Hematopoietic multipotent progenitor cell treated with erythropoietin and hydrocortisone succinate and interleukin-3 and kit ligand, for 6 days (in vitro differentiated cells): ENCODE measurements at regions not wholly inside any gene's neighbourhood (a gene's known extent, or its start where the extent isn't known, plus 50 kb on each side); places are given as distances from the start of the nearest gene placed in this dataset.
"Not testable (repeated sequence)": the region's sequence is repeated elsewhere in the genome, so short reads cannot be mapped to it uniquely, and the experiment has no call there.

Source experiments
- DNase-seq: peaks from one replicate; pipeline ENCODE4 v3.0.0-alpha.2; 2015

DNA sequence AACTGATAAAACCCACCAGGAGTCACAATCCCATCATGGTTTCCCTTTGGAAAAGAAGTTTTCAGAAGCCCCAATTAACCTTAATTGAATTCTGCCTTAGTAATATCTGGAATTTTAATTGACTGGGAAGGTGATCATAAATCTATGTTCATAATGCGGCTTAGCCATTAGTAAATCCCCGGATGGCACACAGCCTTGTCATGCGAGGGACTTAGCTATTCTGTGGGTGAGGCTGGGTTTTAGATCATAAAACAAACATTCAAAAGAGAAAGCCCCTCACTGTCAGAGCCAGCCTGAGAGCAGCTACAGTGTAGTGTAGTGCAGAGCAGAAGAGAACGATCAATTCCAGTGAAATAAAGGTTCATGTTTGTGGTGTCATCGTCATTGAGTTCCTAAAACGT is 124.0 kb upstream of the NOCT start:
- DNase-seq = no peak

GRCh38 chr4:138890891-138891570 is 124.5 kb upstream of the NOCT start:
- no peak for DNase-seq

GRCh38 chr4:138889216-138889615 is 126.4 kb upstream of the NOCT start:
- DNase-seq = no peak

GRCh38 chr4:138887741-138888140 is 127.8 kb upstream of the NOCT start:
- DNase-seq = no peak

DNA sequence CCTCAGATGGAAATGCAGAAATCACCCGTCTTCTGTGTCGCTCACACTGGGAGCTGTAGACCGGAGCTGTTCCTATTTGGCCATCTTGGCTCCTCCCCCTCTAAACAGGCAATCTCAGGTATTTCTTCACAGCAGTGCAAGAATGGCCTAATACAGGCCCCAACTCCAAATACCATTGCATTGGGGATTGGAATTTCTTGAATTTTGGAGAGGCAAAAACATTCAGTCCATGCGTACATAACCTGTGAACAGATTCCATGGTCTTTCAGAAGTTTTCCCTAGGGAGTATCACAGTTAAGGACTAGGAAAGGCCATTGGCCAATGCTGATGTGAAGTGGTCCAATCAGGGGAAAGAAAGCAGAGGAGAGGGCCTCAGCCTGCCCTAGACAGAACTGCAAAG is 128.2 kb upstream of the NOCT start:
- no peak for DNase-seq

GRCh38 chr4:138879757-138880156 is 135.8 kb upstream of the NOCT start:
- no peak for DNase-seq

- DNase-seq = no peak
Observed at GRCh38 chr4:138875891-138876608, 139.5 kb upstream of the NOCT start.

- no peak for DNase-seq
Observed at GRCh38 chr4:138871555-138871875, 144.1 kb upstream of the NOCT start.

DNA sequence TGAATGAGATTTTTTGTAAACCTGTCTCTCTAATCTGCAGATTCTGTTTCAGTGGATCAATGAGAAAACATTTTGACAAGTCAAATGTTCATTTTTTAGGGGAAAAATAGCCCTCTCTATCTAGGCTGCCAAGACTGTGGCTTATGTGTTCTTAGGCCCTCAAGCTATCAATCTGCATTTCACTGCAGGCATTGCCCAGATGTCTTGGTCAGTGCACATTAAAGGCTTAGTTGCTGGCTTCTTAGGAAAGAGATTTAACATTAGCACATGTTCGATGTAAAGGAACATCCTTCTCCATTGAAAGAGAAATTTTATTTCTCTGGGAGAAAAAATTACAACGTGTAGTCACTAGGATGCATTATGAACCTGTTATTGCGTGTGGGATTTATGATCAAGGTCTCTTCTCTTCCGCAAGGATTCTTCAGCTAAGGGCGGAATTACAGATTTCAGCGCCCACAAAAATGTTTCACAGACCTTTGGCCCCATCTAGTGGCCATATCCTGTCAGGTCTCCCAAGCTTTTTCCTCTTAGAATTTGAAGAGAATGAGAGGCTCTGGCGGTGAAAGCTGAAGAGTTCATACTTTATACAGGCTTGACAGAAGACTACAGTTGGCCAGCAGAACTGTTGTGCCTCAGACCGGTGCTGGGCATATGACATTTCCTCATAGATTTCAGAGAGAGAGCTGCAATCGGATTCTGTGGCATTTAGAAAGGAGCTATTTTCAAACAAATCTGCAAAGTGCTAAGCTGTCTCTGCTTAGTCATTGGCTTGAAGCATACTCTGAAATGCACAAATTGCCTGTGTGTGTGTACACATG is 144.6 kb upstream of the NOCT start:
- peak; percentile 82 for DNase-seq

DNA sequence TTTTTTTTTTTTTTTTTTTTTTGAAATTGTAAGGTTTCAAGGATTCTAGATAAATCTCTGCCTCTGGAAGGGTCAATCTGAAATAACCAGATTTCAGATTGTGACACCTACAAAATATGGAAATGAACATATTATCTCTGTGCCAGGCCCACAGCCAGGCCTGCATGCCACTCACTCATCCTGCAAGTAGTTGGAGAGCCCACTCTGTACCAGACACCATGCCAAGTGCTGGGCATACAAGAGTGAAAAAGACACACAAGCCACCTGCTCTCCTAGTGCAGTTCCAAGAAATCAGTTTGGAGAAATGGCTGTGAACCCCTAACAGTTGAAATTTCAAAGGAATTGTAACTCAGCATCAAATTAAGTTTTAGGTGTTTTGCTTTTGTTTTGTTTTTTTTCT is 145.9 kb upstream of the NOCT start:
- DNase-seq = no peak

DNA sequence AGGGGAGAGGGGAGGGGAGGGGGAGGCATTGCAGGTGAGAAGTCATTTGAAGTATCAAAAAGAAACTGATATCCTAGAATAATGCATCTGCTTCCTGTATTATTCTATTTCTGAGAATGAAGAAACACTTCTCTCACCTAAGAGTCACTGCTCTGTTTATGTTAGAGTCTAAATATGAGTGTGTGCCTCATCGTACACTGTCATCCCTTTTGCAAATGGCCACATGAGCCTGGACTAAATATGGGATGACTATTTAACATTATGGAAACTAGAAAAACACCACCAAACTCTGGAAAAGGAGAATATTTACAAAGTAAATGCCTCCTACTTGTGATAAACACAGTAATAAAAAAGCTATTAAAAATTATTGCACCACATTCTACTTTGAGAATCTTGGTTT is 146.4 kb upstream of the NOCT start:
- no peak for DNase-seq

GRCh38 chr4:138868562-138868961 is 147.0 kb upstream of the NOCT start:
- DNase-seq = no peak

DNA sequence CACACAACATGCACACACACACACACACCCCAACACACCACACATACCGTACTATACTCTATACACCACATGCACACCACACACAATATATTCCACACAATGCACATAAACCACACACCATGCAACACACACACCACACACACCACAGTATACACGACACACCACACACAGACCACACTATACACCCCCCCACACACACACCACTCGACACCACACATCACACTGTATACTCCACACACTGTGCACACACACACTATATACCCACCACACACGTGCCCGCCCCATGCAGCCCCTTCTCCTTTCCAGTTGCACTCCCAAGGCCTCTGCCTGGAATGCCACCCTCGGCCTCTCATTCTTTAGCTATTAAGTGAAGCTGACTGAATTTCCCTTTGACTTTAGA is 148.2 kb upstream of the NOCT start:
- no peak for DNase-seq

DNA sequence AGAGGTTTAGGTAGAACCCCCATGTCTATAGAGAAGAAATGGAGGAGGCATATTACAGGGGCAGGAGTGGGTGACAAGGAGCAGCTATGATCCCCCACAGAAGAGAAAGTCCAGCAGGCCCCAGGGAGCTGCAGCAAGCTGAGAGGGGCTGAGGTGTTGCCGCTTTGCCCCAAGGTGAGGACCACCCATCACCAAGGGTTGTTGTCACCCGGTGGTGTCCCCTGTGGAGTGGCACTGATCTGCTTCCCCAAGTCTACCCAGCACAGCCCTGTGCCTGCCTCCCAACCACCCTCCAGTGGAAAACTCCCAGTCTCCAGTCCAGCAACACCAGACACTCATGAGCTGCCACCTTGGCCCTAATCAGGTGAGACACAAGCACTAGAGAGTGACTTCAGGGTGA is 149.3 kb upstream of the NOCT start:
- no peak for DNase-seq

DNA sequence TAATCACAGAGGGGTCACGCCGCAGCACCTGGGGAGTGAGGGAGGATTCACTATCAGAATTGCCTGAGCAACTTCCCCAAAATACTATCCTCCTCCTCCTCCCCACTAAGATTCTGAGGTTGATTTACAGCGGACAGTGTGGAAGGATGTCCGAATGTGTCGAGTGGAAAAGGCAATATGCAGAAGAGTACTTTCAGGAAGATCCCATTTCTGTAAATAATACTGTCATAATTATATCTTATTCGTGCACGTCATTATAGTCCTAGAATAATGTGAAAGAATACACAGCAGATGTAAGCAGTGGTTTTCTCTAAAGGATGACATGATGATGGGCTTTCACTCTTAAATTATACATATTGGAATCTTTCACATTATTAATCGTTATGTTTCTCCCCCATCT is 149.8 kb upstream of the NOCT start:
- no peak for DNase-seq

DNA sequence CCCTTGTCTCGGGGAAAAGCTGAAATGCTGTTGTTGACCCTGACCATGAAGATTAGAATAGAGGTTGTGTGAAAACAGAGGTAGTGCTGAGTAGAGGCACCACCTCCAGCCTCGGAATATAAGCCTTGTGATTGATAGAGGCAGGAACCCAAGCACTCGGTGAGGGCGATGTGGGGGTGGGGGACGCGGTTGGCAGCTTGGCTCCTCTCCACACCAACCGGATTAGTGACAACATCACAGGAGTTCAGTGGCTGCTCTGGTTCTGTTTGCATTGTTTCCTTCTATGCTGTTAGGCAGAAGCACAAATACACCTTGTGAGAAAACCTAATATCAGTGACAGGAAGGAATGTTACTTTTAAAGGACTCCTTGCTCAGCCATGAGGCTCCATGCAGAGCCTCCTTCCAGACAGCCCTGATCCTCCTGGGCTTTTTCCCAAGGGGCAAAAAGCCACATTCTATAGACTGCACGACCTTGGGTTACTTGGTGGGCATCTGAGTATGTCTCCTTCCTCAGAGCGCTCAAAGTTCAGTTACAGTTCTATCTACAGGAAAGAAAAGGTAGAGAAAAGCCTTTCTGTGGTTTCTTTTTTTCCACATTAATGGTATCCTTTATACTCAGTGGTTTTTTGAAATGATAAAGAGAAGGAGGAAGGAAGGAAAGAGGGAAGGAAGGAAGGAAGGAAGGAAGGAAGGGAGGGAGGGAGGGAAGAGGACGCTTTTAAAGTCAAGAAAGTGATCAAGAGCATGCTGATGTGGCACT is 150.4 kb upstream of the NOCT start:
- no peak for DNase-seq

GRCh38 chr4:138863160-138863559 is 152.4 kb upstream of the NOCT start:
- DNase-seq = no peak

DNA sequence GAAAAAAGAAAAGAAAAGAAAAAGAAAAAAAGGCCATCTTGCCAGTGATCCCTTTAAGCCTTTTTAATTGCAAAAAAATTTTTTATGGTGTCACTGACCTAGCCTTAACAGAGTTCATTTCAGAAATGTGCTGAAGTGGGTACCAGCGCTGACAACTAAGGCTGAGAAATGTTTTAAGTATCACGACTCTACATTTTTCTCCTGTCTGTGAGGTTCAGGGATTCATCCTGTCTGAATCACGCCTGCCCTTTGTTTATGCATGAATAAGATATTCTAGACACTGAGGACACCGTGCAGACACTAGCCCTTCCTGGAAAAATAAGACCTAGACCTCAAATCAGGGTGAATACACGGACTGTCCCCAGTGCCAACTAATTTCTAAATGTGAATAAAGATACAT is 154.4 kb upstream of the NOCT start:
- DNase-seq = no peak

- not testable (repeated sequence) for DNase-seq
Observed at GRCh38 chr4:138860357-138860756, 155.2 kb upstream of the NOCT start.

DNA sequence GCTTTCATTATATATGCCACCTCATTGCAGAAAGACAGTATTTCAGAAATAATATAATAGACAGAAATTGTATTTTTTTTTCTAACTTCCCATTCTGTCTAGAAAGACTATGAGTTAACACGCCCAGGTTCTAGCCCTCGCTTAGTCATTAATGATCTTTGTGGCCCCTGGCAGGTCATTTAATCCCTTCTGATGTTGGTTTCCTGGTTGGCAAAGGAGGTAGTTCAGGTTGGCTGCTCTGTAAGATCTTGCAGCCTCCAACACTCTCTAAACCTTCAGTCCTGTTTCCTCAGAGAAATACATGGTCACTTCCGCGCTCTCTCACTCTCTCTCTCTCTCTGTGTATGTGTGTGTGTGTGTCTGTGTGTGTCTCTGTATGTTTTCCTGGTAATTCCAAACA is 156.3 kb upstream of the NOCT start:
- DNase-seq = no peak

- no peak for DNase-seq
Observed at GRCh38 chr4:138858419-138858818, 157.2 kb upstream of the NOCT start.

DNA sequence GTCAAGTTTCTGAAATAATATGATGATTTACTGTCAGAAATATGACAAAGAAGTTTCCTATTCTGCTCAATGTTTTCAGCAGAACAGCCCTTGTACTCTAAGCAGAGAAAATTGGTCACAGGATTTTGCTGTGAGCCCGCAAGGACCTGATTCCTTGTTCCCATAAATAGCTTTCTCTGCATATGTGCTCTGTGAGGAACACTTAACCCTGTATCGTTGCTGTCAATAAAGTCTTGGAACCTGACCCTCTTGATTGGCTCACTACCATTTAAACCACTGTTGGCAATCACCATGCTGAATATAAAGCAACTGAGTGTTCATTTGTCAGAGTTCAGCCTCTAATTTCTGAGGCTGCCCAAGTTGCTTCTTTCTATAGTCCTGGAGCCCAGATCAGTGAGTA is 158.2 kb upstream of the NOCT start:
- DNase-seq = no peak

DNA sequence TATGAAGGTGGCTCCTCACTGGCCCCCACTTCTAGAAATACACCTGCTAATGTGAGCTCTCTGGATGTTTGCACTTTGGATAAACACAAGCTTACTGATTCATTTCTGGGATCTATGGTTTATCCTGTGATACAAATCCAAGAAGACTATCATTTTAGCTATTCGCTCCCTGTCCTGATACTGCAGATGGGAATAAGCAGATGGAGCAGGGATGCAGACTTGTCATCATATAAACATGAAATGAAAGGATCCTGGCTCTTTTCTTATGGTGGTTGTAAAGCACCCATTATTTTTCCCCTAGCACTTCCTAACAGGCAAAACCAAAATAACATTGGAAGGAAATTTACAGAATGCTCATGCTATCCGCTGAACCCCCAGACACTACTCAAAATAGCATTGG is 162.9 kb upstream of the NOCT start:
- DNase-seq = no peak
